Activated CD4-positive, alpha-beta T cell treated with anti-CD3 and anti-CD28 coated beads for 24 hours (primary cell): ENCODE measurements at regions not wholly inside any gene's neighbourhood (a gene's known extent, or its start where the extent isn't known, plus 50 kb on each side); places are given as distances from the start of the nearest gene placed in this dataset.

Experiments
- DNase-seq, 2 donors: peaks; one replicate each; pipeline ENCODE4 v3.0.0-alpha.2; 2020; ENCODE audit warnings: low read depth in 2 of 2

DNA sequence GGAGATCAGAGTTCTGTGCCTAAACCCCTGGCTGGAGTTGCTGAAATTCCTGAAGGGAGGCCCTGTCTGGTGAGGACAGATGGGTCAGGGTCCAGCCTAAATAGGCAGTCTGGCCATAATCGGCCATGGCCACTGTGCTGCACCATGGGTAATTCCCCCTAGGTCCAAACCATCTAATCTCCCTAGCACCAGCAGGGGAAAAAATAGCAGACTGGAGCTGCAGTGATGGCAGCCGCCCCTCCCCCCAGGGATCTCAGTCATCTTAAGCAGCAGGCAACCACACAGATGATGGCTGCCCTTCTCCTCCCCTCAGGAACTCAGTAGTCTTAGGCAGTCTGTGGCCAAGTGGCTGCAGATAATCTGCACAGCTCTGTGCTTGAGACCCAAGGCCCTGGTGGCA lies 68.4 kb upstream of the CD96 start:
- DNase-seq = no peak

- no peak for DNase-seq
These were observed 65.3 kb upstream of the CD96 start for GRCh38 chr3:111476701-111477100.

- no peak for DNase-seq
These were observed 61.9 kb upstream of the CD96 start for GRCh38 chr3:111480091-111480490.

DNA sequence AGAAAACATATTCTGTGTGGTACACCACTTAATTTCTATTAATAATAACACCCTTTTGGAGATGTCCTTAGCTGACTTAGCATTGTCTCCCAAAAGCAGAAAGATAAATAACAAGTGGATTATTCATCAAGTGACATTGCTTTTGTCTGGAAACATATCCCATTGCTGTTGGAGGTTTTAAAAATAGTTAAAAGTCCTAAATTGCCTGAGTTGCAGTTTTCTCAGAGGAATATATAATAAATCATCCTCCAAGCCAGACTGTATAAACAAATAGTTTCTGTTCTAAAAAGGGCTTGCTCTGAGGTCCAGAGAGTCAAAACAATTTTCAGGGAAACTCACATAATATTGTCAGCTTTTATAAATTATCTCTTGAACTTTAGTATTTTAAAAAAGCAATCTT lies 60.4 kb upstream of the CD96 start:
- no peak for DNase-seq

- no peak for DNase-seq
These were observed 59.4 kb upstream of the CD96 start for GRCh38 chr3:111482574-111482973.

DNA sequence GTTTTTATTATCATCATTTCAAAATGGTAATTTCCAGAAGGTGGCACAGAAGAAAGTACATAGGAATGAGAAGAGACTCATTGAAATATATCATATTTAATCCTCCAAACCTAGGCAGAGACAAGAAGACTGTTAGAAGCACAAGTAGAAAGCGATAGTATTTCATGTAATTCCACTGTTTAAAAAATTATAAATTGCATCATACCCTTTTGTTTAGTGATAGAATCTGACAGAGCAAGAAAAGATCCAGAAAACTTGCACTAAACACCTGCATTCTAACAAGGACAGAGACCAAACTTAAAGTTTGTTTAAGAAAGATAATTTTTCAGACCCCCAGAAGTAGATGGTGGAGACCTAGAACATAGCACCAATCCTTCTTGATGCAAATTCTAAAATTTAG lies 56.9 kb upstream of the CD96 start:
- no peak for DNase-seq
